ENCODE measurements at regions not wholly inside any gene's neighbourhood (a gene's known extent, or its start where the extent isn't known, plus 50 kb on each side); places are given as distances from the start of the nearest gene placed in this dataset.

DNA sequence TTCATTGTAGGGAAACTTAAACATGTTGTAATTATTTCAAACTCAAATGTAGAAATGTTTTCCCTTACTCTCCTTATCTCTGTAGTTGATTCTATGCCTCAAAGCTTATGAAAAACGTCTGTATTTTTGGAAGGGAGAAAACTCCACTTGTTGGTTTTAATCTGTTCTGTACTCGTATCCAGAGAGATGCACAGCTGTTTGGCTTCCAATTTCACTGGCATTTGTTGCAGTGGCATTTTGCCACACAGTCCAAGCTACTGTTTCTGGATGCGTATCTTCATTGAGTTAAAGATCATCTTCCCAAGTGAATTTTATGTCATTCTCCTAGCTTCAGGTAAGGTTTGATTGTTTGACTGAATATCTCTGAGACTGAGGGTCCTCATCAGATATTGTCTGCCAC lies 481.4 kb downstream of the TRHDE start:
- TF ChIP-seq POLR2A (IDR thresholded peaks at IDR 0.05; ENCODE audit: low read length) (no peak), GATA1 (IDR thresholded peaks at IDR 0.05; ENCODE audit: low read depth, low read length) (no peak)

Data from erythroblast (primary cell).